Sigmoid colon (tissue), 6 donors: ENCODE measurements at regions not wholly inside any gene's neighbourhood (a gene's known extent, or its start where the extent isn't known, plus 50 kb on each side); places are given as distances from the start of the nearest gene placed in this dataset.

Experiments
- DNase-seq: peaks from one replicate; pipeline ENCODE4 v3.0.0-alpha.2; 2019
- H3K27ac ChIP-seq, 4 donors: fragments of 200-600 bp; sonication (generic); one replicate each; pipeline ENCODE4 v1.5.1; 2016 to 2019; ENCODE audit warnings: mild to moderate bottlenecking in 1 of 4
- H3K27me3 ChIP-seq, 3 donors: fragments of 200-600 bp; sonication (generic); one replicate each; pipeline ENCODE4 v1.5.1; 2019; ENCODE audit warnings: mild to moderate bottlenecking in 1 of 3
- H3K36me3 ChIP-seq, 4 donors: fragments of 200-600 bp; sonication (generic); one replicate each; pipeline ENCODE4 v1.5.1; 2016 to 2019
- H3K4me1 ChIP-seq, 4 donors: fragments of 200-600 bp; sonication (generic); one replicate each; pipeline ENCODE4 v1.5.1; 2017 to 2019
- H3K4me3 ChIP-seq, 4 donors: fragments of 200-600 bp; sonication (generic); one replicate each; pipeline ENCODE4 v1.5.1; 2017 to 2019; ENCODE audit warnings: mild to moderate bottlenecking in 2 of 4, moderate library complexity in 1 of 4
- H3K9me3 ChIP-seq, 4 donors: fragments of 200-600 bp in 3 of 4; sonication (generic) in 3 of 4; one replicate each; pipeline versions ENCODE4 v1.5.1 to v1.6.1; 2013 to 2019
- CTCF ChIP-seq, 4 experiments: fragments of 450-650 bp in 3 of 4; fragments of 200-600 bp in 1 of 4; IDR thresholded peaks; one replicate each; pipeline ENCODE4 v1.5.1; 2016 to 2019; ENCODE audit warnings: antibody characterized with exemption in 4 of 4, mild to moderate bottlenecking in 3 of 4, moderate library complexity in 2 of 4
- EP300 ChIP-seq, 4 donors: sonication (generic); formaldehyde crosslinking; IDR thresholded peaks; one replicate each; pipeline ENCODE4 v1.6.1; 2017; ENCODE audit warnings: antibody characterized with exemption in 4 of 4
- POLR2A ChIP-seq, 2 donors: fragments of 450-650 bp; IDR thresholded peaks; one replicate each; pipeline ENCODE4 v1.6.1; 2016; ENCODE audit warnings: antibody characterized with exemption in 2 of 2, mild to moderate bottlenecking in 2 of 2, moderate library complexity in 2 of 2
- POLR2AphosphoS5 ChIP-seq, 4 donors: sonication (generic); formaldehyde crosslinking; IDR thresholded peaks; one replicate each; pipeline ENCODE4 v1.6.1; 2017; ENCODE audit warnings: antibody characterized with exemption in 4 of 4
- WGBS, 2 donors: extraction: QIAGEN DNeasy Blood & Tissue Kit; methylation state at CpG; one replicate each; pipeline ENCODE4 v1.1.7; 2013; 5-methylcytosine and 5-hydroxymethylcytosine counted together
- intact Hi-C: fragments of 100-400 bp; cut with DNase I; formaldehyde crosslinking; loops from one replicate; pipeline ENCODE4 v1.15.1; 2023
- donor health status: healthy with polysubstance abuse.
- donor health status: healthy.

- no peaks in the 10 kb centered on the region for H3K9me3 ChIP-seq
- no peaks in the 10 kb centered on the region for H3K27me3 ChIP-seq
- no peaks in the 10 kb centered on the region for H3K36me3 ChIP-seq
- WGBS, 2 donors: 81 to 84% methylated on average over 12 of the region's 12 CpGs
- no peak for DNase-seq
- H3K4me1 ChIP-seq: no peaks in the 10 kb centered on the region
- TF ChIP-seq CTCF (IDR thresholded peaks at IDR 0.05) (no peak), POLR2A (IDR thresholded peaks at IDR 0.05) (no peak), POLR2AphosphoS5 (IDR thresholded peaks at IDR 0.05) (no peak), EP300 (IDR thresholded peaks at IDR 0.05) (no peak)
- intact Hi-C loops: no loop called here
- H3K27ac ChIP-seq: no peak overlapping the region
- no peak overlapping the region for H3K4me3 ChIP-seq
These were observed 761.4 kb downstream of the DCDC2C start for GRCh38 chr2:4464634-4465266.

- intact Hi-C loops: no loop called here
- no peaks in the 10 kb centered on the region for H3K9me3 ChIP-seq
- H3K27ac ChIP-seq: no peak overlapping the region
- no peak for DNase-seq
- 68 to 73% methylated on average over 3 of the region's 3 CpGs for WGBS, 2 donors
- no peaks in the 10 kb centered on the region for H3K36me3 ChIP-seq
- no peaks in the 10 kb centered on the region for H3K27me3 ChIP-seq
- no peaks in the 10 kb centered on the region for H3K4me1 ChIP-seq
- TF ChIP-seq POLR2A (IDR thresholded peaks at IDR 0.05) (no peak), CTCF (IDR thresholded peaks at IDR 0.05) (no peak), POLR2AphosphoS5 (IDR thresholded peaks at IDR 0.05) (no peak), EP300 (IDR thresholded peaks at IDR 0.05) (no peak)
- H3K4me3 ChIP-seq: no peak overlapping the region
These were observed 762.3 kb downstream of the DCDC2C start for GRCh38 chr2:4465671-4466070.

GRCh38 chr2:4475618-4476017 is 772.2 kb downstream of the DCDC2C start:
- no peaks in the 10 kb centered on the region for H3K4me1 ChIP-seq
- intact Hi-C loops: no loop called here
- no peak overlapping the region for H3K4me3 ChIP-seq
- H3K9me3 ChIP-seq: peaks cover 0 to 9% (median 0%) of the 10 kb centered on the region in 4 donors
- no peaks in the 10 kb centered on the region for H3K27me3 ChIP-seq
- no peak overlapping the region for H3K27ac ChIP-seq
- no peaks in the 10 kb centered on the region for H3K36me3 ChIP-seq
- TF ChIP-seq CTCF (IDR thresholded peaks at IDR 0.05) (no peak), EP300 (IDR thresholded peaks at IDR 0.05) (no peak), POLR2A (IDR thresholded peaks at IDR 0.05) (no peak), POLR2AphosphoS5 (IDR thresholded peaks at IDR 0.05) (no peak)
- no peak for DNase-seq

- TF ChIP-seq EP300 (IDR thresholded peaks at IDR 0.05) (no peak), POLR2AphosphoS5 (IDR thresholded peaks at IDR 0.05) (no peak), POLR2A (IDR thresholded peaks at IDR 0.05) (no peak), CTCF (IDR thresholded peaks at IDR 0.05) (no peak)
- H3K36me3 ChIP-seq: no peaks in the 10 kb centered on the region
- H3K9me3 ChIP-seq: no peaks in the 10 kb centered on the region
- H3K4me3 ChIP-seq: no peak overlapping the region
- H3K27ac ChIP-seq: no peak overlapping the region
- WGBS, 2 donors: 43 to 70% methylated on average over 3 of the region's 3 CpGs
- H3K4me1 ChIP-seq: no peaks in the 10 kb centered on the region
- intact Hi-C loops: no loop called here
- H3K27me3 ChIP-seq: no peaks in the 10 kb centered on the region
- DNase-seq: no peak
These were observed 779.7 kb downstream of the DCDC2C start for GRCh38 chr2:4483050-4483449.

- intact Hi-C loops: no loop called here
- Histone ChIP-seq H3K27me3 (no peaks in the 10 kb centered on the region), H3K4me1 (no peaks in the 10 kb centered on the region), H3K9me3 (peaks cover 0 to 5% (median 0%) of the 10 kb centered on the region in 4 donors), H3K4me3 (no peak overlapping the region), H3K27ac (no peak overlapping the region), H3K36me3 (no peaks in the 10 kb centered on the region)
- no peak for TF ChIP-seq EP300 (IDR thresholded peaks at IDR 0.05)
- no peak for TF ChIP-seq POLR2AphosphoS5 (IDR thresholded peaks at IDR 0.05)
- no peak for TF ChIP-seq CTCF (IDR thresholded peaks at IDR 0.05)
- TF ChIP-seq POLR2A (IDR thresholded peaks at IDR 0.05): no peak
- DNase-seq: no peak
- 45 to 70% methylated on average over 2 of the region's 2 CpGs for WGBS, 2 donors
These were observed 783.6 kb downstream of the DCDC2C start for GRCh38 chr2:4486971-4487370.
